ENCODE measurements at regions not wholly inside any gene's neighbourhood (a gene's known extent, or its start where the extent isn't known, plus 50 kb on each side); places are given as distances from the start of the nearest gene placed in this dataset.

DNA sequence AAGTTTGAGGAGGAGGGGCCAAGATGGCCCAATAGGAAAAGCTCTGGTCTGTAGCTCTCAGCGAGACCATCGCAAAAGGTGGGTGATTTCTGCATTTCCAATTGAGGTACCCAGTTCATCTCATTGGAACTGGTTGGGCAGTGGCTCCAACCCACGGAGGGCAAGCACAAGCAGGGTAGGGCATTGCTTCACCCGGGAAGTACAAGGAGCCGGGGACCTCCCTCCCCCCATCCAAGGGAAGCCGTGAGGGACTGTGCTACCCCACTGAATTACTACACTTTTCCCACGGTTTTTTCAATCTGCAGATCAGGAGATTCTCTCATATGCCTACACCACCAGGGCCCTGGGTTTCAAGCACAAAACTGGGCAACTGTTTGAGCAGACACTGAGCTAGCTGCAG, 58.0 kb upstream of the EFCAB3 start:
- ChIA-PET CTCF (no interaction called here), POLR2A (no interaction called here)
- Histone ChIP-seq H3K4me1 (ENCODE audit: control insufficient read depth, insufficient read depth, low read length) (no peaks in the 10 kb centered on the region), H3K4me3 (ENCODE audit: low read depth in 2 of 2, low read length in 2 of 2) (no peak overlapping the region), H3K36me3 (ENCODE audit: control insufficient read depth, insufficient read depth, low read length) (no peaks in the 10 kb centered on the region), H3K27ac (ENCODE audit: low read length) (no peak overlapping the region), H3K27me3 (ENCODE audit: control insufficient read depth, insufficient read depth, low read length) (peaks cover 34% of the 10 kb centered on the region), H3K9me3 (ENCODE audit: control insufficient read depth, insufficient read depth, low read depth, low read length) (no peaks in the 10 kb centered on the region)
- BruUV-seq (replicated peaks), result no TSS peak
- in situ Hi-C loops (cut with HindIII; ENCODE audit: low pct_unique_long_range_greater_than_20kb, low sequenced_read_pairs) (no loop called here), intact Hi-C loops (cut with micrococcal nuclease; ENCODE audit: unreplicated experiment) (no loop called here)
- no peak for DNase-seq (ENCODE audit: low read depth, low spot score)
- TF ChIP-seq, protein P1, sequence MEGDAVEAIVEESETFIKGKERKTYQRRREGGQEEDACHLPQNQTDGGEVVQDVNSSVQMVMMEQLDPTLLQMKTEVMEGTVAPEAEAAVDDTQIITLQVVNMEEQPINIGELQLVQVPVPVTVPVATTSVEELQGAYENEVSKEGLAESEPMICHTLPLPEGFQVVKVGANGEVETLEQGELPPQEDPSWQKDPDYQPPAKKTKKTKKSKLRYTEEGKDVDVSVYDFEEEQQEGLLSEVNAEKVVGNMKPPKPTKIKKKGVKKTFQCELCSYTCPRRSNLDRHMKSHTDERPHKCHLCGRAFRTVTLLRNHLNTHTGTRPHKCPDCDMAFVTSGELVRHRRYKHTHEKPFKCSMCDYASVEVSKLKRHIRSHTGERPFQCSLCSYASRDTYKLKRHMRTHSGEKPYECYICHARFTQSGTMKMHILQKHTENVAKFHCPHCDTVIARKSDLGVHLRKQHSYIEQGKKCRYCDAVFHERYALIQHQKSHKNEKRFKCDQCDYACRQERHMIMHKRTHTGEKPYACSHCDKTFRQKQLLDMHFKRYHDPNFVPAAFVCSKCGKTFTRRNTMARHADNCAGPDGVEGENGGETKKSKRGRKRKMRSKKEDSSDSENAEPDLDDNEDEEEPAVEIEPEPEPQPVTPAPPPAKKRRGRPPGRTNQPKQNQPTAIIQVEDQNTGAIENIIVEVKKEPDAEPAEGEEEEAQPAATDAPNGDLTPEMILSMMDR (IDR thresholded peaks at IDR 0.05), result no peak
- TF ChIP-seq, protein P2, sequence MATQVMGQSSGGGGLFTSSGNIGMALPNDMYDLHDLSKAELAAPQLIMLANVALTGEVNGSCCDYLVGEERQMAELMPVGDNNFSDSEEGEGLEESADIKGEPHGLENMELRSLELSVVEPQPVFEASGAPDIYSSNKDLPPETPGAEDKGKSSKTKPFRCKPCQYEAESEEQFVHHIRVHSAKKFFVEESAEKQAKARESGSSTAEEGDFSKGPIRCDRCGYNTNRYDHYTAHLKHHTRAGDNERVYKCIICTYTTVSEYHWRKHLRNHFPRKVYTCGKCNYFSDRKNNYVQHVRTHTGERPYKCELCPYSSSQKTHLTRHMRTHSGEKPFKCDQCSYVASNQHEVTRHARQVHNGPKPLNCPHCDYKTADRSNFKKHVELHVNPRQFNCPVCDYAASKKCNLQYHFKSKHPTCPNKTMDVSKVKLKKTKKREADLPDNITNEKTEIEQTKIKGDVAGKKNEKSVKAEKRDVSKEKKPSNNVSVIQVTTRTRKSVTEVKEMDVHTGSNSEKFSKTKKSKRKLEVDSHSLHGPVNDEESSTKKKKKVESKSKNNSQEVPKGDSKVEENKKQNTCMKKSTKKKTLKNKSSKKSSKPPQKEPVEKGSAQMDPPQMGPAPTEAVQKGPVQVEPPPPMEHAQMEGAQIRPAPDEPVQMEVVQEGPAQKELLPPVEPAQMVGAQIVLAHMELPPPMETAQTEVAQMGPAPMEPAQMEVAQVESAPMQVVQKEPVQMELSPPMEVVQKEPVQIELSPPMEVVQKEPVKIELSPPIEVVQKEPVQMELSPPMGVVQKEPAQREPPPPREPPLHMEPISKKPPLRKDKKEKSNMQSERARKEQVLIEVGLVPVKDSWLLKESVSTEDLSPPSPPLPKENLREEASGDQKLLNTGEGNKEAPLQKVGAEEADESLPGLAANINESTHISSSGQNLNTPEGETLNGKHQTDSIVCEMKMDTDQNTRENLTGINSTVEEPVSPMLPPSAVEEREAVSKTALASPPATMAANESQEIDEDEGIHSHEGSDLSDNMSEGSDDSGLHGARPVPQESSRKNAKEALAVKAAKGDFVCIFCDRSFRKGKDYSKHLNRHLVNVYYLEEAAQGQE (IDR thresholded peaks at IDR 0.05; ENCODE audit: insufficient read depth in 1 of 2, low read depth in 2 of 2, low read length in 1 of 2), result no peak
- TF ChIP-seq POLR2AphosphoS5 (IDR thresholded peaks at IDR 0.05; ENCODE audit: low read depth, low read length) (no peak), SIN3A (IDR thresholded peaks at IDR 0.05; ENCODE audit: borderline replicate concordance, insufficient read depth, low read depth, low read length) (no peak), TCF7L2 (IDR thresholded peaks at IDR 0.05; ENCODE audit: low read depth, low read length) (no peak)
- no peak for ATAC-seq

DNA sequence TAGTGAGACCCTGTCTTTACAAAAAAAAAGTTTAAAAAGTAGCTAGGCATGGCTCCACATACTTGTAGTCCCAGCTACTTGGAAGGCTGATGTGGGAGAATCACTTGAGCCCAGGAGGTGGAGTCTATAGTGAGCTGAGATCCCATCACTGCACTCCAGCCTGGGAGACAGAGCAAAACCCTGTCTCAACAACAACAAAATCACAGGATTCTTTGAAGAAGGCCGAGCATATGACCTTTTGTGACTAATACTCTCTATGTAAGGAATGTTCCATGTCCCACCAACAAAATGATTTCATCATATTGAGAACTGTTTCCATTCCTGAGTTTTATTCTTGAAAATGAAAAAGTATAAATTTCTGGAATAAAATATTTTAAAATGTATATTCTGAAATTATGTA, 58.9 kb upstream of the EFCAB3 start:
- Histone ChIP-seq H3K27me3 (ENCODE audit: control insufficient read depth, insufficient read depth, low read length) (peaks cover 36% of the 10 kb centered on the region), H3K4me3 (ENCODE audit: low read depth in 2 of 2, low read length in 2 of 2) (no peak overlapping the region), H3K36me3 (ENCODE audit: control insufficient read depth, insufficient read depth, low read length) (no peaks in the 10 kb centered on the region), H3K27ac (ENCODE audit: low read length) (no peak overlapping the region), H3K9me3 (ENCODE audit: control insufficient read depth, insufficient read depth, low read depth, low read length) (no peaks in the 10 kb centered on the region), H3K4me1 (ENCODE audit: control insufficient read depth, insufficient read depth, low read length) (no peaks in the 10 kb centered on the region)
- CTCF ChIA-PET, result no interaction called here
- ATAC-seq (no peak), DNase-seq (ENCODE audit: low read depth, low spot score) (no peak)
- TF ChIP-seq, protein P1 (IDR thresholded peaks at IDR 0.05), result no peak
- TF ChIP-seq, protein P2 (IDR thresholded peaks at IDR 0.05; ENCODE audit: insufficient read depth in 1 of 2, low read depth in 2 of 2, low read length in 1 of 2), result no peak
- no peak for TF ChIP-seq POLR2AphosphoS5 (IDR thresholded peaks at IDR 0.05; ENCODE audit: low read depth, low read length)
- POLR2A ChIA-PET, result no interaction called here
- intact Hi-C loops (cut with micrococcal nuclease; ENCODE audit: unreplicated experiment) (no loop called here), in situ Hi-C loops (cut with HindIII; ENCODE audit: low pct_unique_long_range_greater_than_20kb, low sequenced_read_pairs) (no loop called here)
- no TSS peak for BruUV-seq (replicated peaks)
